ENCODE measurements at regions not wholly inside any gene's neighbourhood (a gene's known extent, or its start where the extent isn't known, plus 50 kb on each side); places are given as distances from the start of the nearest gene placed in this dataset.
"Not testable (repeated sequence)": the region's sequence is repeated elsewhere in the genome, so short reads cannot be mapped to it uniquely, and the experiment has no call there.

DNA sequence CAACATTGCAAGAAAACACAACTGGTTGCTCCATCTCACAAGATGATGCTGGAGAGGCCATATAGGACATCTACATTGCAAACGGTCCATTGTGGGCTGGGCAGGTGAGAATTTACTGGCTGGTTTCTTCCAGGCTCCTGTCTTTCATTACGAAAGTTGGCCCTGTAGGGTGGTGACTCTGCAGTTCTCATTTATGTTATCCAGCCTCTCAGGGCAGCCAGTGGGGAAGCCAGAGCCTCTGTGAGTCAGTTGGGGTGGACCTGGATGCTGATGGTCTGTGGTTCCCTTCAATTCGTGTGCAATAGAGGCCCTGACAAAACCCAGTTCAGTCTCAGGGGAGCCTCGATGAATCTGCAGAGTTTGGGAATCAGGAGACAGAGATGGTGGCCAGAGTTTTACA is 341.0 kb upstream of the CCL2 start:
- no peaks in the 10 kb centered on the region for H3K4me1 ChIP-seq
- H3K9me3 ChIP-seq, result no peaks in the 10 kb centered on the region
- no peaks in the 10 kb centered on the region for H3K27me3 ChIP-seq
- no peaks in the 10 kb centered on the region for H3K36me3 ChIP-seq
- intact Hi-C loops (cut with DNase I), result no loop called here
- ATAC-seq, result no peak
- no peak for DNase-seq
- no peak overlapping the region for H3K27ac ChIP-seq
- no peak overlapping the region for H3K4me3 ChIP-seq
- TF ChIP-seq, protein P1, sequence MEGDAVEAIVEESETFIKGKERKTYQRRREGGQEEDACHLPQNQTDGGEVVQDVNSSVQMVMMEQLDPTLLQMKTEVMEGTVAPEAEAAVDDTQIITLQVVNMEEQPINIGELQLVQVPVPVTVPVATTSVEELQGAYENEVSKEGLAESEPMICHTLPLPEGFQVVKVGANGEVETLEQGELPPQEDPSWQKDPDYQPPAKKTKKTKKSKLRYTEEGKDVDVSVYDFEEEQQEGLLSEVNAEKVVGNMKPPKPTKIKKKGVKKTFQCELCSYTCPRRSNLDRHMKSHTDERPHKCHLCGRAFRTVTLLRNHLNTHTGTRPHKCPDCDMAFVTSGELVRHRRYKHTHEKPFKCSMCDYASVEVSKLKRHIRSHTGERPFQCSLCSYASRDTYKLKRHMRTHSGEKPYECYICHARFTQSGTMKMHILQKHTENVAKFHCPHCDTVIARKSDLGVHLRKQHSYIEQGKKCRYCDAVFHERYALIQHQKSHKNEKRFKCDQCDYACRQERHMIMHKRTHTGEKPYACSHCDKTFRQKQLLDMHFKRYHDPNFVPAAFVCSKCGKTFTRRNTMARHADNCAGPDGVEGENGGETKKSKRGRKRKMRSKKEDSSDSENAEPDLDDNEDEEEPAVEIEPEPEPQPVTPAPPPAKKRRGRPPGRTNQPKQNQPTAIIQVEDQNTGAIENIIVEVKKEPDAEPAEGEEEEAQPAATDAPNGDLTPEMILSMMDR (IDR thresholded peaks at IDR 0.05), result no peak

DNA sequence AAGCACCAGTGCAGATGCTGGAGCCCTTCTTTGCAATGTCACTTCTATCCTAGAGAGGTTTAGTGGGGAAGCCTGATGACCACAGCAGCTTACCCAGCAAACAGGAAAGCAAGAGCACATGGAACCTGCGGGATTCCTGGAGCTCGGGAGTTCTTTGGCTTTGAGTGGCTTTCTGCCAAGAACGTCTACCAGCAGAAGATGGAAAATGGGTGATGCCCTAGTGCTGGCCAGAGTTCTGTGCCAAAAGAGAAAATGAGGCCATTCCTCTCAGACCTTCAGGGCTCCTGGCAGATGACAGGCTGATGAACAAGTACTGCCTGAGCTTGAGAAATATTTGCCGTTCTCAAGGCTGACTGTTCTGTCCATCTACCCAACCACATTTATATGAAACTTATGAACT is 332.1 kb upstream of the CCL2 start:
- ATAC-seq, result no peak
- H3K27me3 ChIP-seq, result peaks cover 3% of the 10 kb centered on the region
- no peaks in the 10 kb centered on the region for H3K36me3 ChIP-seq

DNA sequence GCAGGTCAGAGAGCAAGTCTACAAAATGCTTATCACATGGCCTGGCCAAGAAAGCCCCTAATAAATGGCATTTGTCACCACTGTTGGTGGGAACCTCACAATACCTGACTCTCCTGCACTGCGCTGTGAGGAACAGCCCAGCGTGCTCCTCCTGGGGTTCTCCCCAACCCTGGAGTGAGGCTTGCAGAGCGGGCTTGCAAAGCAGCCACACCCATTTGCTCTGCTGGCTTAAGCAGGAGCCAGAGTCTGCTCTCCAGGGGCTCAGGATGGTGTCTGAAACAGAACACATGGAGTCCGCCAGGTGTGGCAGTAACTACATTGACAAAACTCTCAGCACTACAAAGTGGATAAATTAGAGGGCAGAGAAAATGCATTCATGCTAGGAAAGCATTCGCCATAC is 331.0 kb upstream of the CCL2 start:
- DNase-seq (no peak), ATAC-seq (no peak)
- H3K27me3 ChIP-seq, result peaks cover 3% of the 10 kb centered on the region
- H3K27ac ChIP-seq, result no peak overlapping the region
- intact Hi-C loops (cut with DNase I), result no loop called here
- H3K9me3 ChIP-seq, result no peaks in the 10 kb centered on the region
- no peaks in the 10 kb centered on the region for H3K4me1 ChIP-seq
- no peaks in the 10 kb centered on the region for H3K36me3 ChIP-seq
- TF ChIP-seq, protein P1 (IDR thresholded peaks at IDR 0.05), result no peak
- H3K4me3 ChIP-seq, result no peak overlapping the region

More for the DNA sequence above, 332.1 kb upstream of the CCL2 start:
- Histone ChIP-seq H3K4me3 (no peak overlapping the region), H3K4me1 (no peaks in the 10 kb centered on the region), H3K9me3 (no peaks in the 10 kb centered on the region), H3K27ac (no peak overlapping the region)
- TF ChIP-seq, protein P1 (IDR thresholded peaks at IDR 0.05), result no peak
- DNase-seq, result no peak
- intact Hi-C loops (cut with DNase I), result no loop called here

DNA sequence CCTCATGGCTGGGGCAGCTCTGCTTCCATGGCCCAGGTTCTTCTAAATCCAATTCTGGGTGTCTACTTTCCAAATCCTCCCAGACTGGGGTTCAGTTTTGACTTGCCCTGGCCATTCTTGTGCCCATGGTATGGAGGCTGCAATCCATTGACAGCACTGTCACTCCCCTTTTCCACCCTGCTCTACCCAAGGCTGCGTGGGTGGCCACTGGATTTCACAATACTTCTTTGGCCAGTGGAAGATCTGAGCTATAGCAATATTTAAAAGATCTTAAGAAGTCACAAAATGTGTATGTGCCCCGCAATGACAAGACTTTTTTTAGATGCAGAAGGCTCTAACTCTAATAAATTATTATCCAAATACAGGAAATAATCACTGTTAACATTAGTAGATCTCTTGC is 329.4 kb upstream of the CCL2 start:
- DNase-seq, result no peak
- H3K4me3 ChIP-seq, result no peak overlapping the region
- ATAC-seq, result no peak
- no peak overlapping the region for H3K27ac ChIP-seq
- intact Hi-C loops (cut with DNase I), result no loop called here
- no peaks in the 10 kb centered on the region for H3K36me3 ChIP-seq
- no peaks in the 10 kb centered on the region for H3K4me1 ChIP-seq
- peaks cover 6% of the 10 kb centered on the region for H3K27me3 ChIP-seq
- H3K9me3 ChIP-seq, result no peaks in the 10 kb centered on the region
- TF ChIP-seq, protein P1 (IDR thresholded peaks at IDR 0.05), result no peak

DNA sequence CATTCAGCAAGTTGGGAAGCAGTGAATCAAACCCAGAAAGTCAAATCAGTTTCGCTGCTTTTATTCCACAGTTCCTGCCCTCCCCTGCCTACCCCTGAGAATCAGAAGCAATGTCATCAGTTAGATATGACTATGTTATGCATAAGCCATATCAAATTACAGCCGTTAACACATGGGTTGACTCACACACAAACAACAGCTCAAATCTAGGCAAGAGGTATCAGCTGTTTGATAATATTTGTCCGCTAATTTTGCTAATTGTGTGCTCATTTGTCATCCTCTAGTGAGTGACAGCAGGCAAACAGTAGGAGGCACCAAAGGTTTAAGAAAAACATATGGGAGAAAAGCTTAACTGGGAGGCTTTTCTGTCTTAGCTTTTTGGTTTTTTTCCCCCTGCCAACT is 327.4 kb upstream of the CCL2 start:
- H3K27ac ChIP-seq, result no peak overlapping the region
- no peaks in the 10 kb centered on the region for H3K4me1 ChIP-seq
- H3K9me3 ChIP-seq, result no peaks in the 10 kb centered on the region
- H3K36me3 ChIP-seq, result no peaks in the 10 kb centered on the region
- intact Hi-C loops (cut with DNase I), result no loop called here
- H3K27me3 ChIP-seq, result peaks cover 7% of the 10 kb centered on the region
- H3K4me3 ChIP-seq, result no peak overlapping the region
- TF ChIP-seq, protein P1 (IDR thresholded peaks at IDR 0.05), result no peak
- no peak for ATAC-seq
- no peak for DNase-seq

DNA sequence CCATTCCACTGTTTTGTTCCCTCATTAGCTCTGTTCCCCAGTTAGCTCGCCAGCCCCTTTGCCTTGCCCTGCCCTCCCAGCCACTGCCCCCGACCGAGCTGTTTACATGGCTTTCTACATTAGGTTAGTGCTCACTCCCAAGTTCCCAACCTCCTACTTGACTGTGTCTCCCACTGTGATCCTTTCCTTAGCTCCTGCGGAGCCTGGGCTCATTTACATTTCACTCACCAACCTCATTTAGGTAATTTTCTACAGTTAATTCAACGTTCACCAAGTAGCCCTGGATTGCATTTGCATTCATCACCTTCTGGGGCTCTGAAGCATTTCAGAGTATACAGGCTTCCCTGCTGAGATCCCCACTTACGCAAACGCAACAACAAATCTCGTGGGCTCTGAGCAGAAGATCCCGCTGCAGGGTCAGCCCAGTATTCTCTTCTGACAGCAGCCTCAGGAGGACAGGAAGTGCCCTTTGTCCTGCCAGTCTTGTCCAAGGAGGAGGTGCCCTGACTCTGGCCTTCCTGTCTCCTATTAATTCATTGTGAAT is 325.8 kb upstream of the CCL2 start:
- DNase-seq (no peak), ATAC-seq (no peak)
- Histone ChIP-seq H3K4me3 (no peak overlapping the region), H3K9me3 (no peaks in the 10 kb centered on the region), H3K27ac (no peak overlapping the region), H3K36me3 (no peaks in the 10 kb centered on the region), H3K27me3 (peaks cover 7% of the 10 kb centered on the region), H3K4me1 (no peaks in the 10 kb centered on the region)
- intact Hi-C loops (cut with DNase I), result no loop called here
- TF ChIP-seq, protein P1 (IDR thresholded peaks at IDR 0.05), result no peak

DNA sequence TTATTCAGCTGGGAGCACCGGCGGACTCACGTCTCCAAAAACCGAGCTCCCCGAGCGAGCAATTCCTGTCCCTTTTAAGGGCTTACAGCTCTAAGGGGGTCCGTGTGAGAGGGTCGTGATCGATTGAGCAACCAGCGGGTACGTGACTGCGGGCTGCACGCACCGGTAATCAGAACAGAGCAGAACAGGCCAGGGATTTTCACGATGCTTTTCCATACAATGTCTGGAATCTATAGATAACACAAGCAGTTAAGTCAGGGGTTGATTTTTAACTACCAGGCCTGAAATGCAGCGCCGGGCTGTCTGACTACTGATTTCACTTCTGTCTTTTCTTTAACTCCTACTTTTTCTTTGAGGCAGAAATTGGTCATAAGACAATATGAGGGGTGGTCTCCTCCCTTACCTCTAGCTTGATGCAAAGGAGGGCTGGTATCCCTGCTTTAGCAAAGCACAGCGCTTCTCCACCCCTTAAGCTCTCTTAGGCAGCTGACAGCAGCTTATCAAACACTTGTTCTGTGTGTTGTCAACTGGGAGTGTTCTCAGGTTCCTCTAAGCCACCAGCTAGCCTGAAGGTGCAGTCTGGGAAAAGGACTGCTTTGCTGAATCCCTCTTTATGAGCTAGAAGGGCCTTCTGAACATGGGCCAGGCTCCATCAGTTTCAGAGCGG is 323.8 kb upstream of the CCL2 start:
- H3K9me3 ChIP-seq; H3K4me1 ChIP-seq; DNase-seq; H3K27me3 ChIP-seq; intact Hi-C loops (cut with DNase I); H3K36me3 ChIP-seq; H3K27ac ChIP-seq; H3K4me3 ChIP-seq; ATAC-seq: not testable (repeated sequence)

Measured in upper lobe of right lung (tissue), 1 donor.